Caco-2 (cell line): ENCODE measurements at regions not wholly inside any gene's neighbourhood (a gene's known extent, or its start where the extent isn't known, plus 50 kb on each side); places are given as distances from the start of the nearest gene placed in this dataset.

Source experiments
- BruUV-seq: library from RNA; stranded (reverse); fragments of 400-500 nt; replicated peaks from 2 replicates; lab custom pipeline; 2021; lab: Mats Ljungman, UMichigan
- CTCF ChIA-PET: fragments of 300-600 bp; sonication (Branson Sonifier 250); formaldehyde crosslinking; loops from one replicate; lab custom pipeline; 2022; ENCODE audit warnings: antibody characterized with exemption; lab: Charles Lee
- POLR2A ChIA-PET: fragments of 300-600 bp; sonication (Branson Sonifier 250); formaldehyde crosslinking; loops from one replicate; lab custom pipeline; 2022; ENCODE audit warnings: antibody characterized with exemption; lab: Charles Lee
- DNase-seq, 2 experiments: peaks; one replicate each; pipeline versions ENCODE4 v3.0.0 to v3.0.0-alpha.2; 2020 to 2022
- H3K27me3 ChIP-seq: replicated peaks from 2 replicates; pipeline ENCODE4 v1.6.0; 2011; ENCODE audit warnings: low read length; ENCODE audit not compliant: control insufficient read depth, insufficient read depth
- H3K36me3 ChIP-seq: 2 replicates; pipeline ENCODE4 v1.5.1; 2011; ENCODE audit warnings: low read length; ENCODE audit not compliant: control insufficient read depth, insufficient read depth
- H3K4me1 ChIP-seq: fragments of 250-450 bp; sonication (Bioruptor Pico); 2 replicates; pipeline ENCODE4 v1.5.1; 2020; ENCODE audit warnings: mild to moderate bottlenecking
- H3K4me3 ChIP-seq: 2 replicates; pipeline ENCODE4 v1.5.1; 2011; ENCODE audit warnings: low read depth, mild to moderate bottlenecking, control low read depth, low read length
- H3K9me3 ChIP-seq: fragments of 250-450 bp; sonication (Bioruptor Pico); 2 replicates; pipeline ENCODE4 v1.5.1; 2020; ENCODE audit warnings: mild to moderate bottlenecking, moderate library complexity
- H3K27ac Mint-ChIP-seq: one replicate; pipeline ENCODE4 v1.8.0; 2022; ENCODE audit warnings: mixed read lengths; ENCODE audit not compliant: unreplicated experiment
- H3K27me3 Mint-ChIP-seq: one replicate; pipeline ENCODE4 v1.8.0; 2022; ENCODE audit warnings: mixed read lengths; ENCODE audit not compliant: insufficient read depth, unreplicated experiment
- H3K36me3 Mint-ChIP-seq: one replicate; pipeline ENCODE4 v1.8.0; 2022; ENCODE audit warnings: mild to moderate bottlenecking, mixed read lengths; ENCODE audit not compliant: insufficient read depth, unreplicated experiment
- H3K4me1 Mint-ChIP-seq: one replicate; pipeline ENCODE4 v1.8.0; 2022; ENCODE audit warnings: low read depth, mixed read lengths; ENCODE audit not compliant: unreplicated experiment
- H3K4me3 Mint-ChIP-seq: one replicate; pipeline ENCODE4 v1.8.0; 2022; ENCODE audit warnings: mild to moderate bottlenecking, moderate library complexity, mixed read lengths; ENCODE audit not compliant: unreplicated experiment
- H3K9me3 Mint-ChIP-seq: one replicate; pipeline ENCODE4 v1.8.0; 2022; ENCODE audit warnings: mixed read lengths; ENCODE audit not compliant: unreplicated experiment
- intact Hi-C: fragments of 100-400 bp; cut with micrococcal nuclease; formaldehyde crosslinking; loops from one replicate; pipeline ENCODE4 v1.10.0; 2022; ENCODE audit not compliant: unreplicated experiment
- TF ChIP-seq, protein P1 (sequence below), 2 experiments: fragments of 200-600 bp in 1 of 2; IDR thresholded peaks; 1 replicate in 1 of 2; 2 replicates in 1 of 2; pipeline versions ENCODE4 v1.5.1 to v1.8.0; 2011 to 2022; ENCODE audit warnings: antibody characterized with exemption in 1 of 2, control low read depth in 1 of 2, inconsistent platforms in 1 of 2, low read depth in 1 of 2, low read length in 1 of 2, mild to moderate bottlenecking in 1 of 2, moderate library complexity in 1 of 2; ENCODE audit not compliant: insufficient read depth in 1 of 2, severe bottlenecking in 1 of 2, unreplicated experiment in 1 of 2

DNA sequence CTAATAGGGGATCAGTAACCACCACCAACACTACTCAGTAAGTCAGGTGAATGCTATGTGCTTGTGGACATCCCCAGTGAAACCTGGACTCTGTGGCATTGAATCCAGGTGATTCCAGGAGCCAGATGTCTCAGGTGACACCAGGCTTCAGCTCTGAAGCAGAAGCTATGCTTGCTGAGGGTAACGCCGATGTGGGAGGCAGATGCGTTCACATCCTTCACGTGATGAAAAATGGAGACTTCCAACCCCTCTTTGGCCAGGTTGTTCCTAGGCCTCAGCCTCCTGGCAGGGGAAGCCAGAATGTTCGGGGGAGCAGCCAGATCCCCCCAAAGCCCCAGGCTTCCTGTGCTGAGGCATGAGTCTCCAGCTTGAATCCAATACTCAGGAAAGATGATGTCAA lies 209.8 kb upstream of the PDE10A start:
- TF ChIP-seq, protein P1, sequence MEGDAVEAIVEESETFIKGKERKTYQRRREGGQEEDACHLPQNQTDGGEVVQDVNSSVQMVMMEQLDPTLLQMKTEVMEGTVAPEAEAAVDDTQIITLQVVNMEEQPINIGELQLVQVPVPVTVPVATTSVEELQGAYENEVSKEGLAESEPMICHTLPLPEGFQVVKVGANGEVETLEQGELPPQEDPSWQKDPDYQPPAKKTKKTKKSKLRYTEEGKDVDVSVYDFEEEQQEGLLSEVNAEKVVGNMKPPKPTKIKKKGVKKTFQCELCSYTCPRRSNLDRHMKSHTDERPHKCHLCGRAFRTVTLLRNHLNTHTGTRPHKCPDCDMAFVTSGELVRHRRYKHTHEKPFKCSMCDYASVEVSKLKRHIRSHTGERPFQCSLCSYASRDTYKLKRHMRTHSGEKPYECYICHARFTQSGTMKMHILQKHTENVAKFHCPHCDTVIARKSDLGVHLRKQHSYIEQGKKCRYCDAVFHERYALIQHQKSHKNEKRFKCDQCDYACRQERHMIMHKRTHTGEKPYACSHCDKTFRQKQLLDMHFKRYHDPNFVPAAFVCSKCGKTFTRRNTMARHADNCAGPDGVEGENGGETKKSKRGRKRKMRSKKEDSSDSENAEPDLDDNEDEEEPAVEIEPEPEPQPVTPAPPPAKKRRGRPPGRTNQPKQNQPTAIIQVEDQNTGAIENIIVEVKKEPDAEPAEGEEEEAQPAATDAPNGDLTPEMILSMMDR (IDR thresholded peaks at IDR 0.05; ENCODE audit: insufficient read depth in 1 of 2, low read depth in 1 of 2, low read length in 1 of 2, severe bottlenecking in 1 of 2, unreplicated experiment in 1 of 2): no peak
- no peaks in the 10 kb centered on the region for H3K4me1 Mint-ChIP-seq
- Histone ChIP-seq H3K9me3 (no peaks in the 10 kb centered on the region; the same call in 1 of the 2 replicates), H3K4me1 (no peaks in the 10 kb centered on the region), H3K27me3 (no peaks in the 10 kb centered on the region), H3K36me3 (no peaks in the 10 kb centered on the region), H3K4me3 (no peak overlapping the region)
- H3K27me3 Mint-ChIP-seq: peaks cover 22% of the 10 kb centered on the region
- intact Hi-C loops: no loop called here
- POLR2A ChIA-PET: no interaction called here
- H3K27ac Mint-ChIP-seq: no peak overlapping the region
- H3K4me3 Mint-ChIP-seq: no peak overlapping the region
- CTCF ChIA-PET: no interaction called here
- no TSS peak for BruUV-seq
- H3K36me3 Mint-ChIP-seq: no peaks in the 10 kb centered on the region
- no peak for DNase-seq
- H3K9me3 Mint-ChIP-seq: no peaks in the 10 kb centered on the region

DNA sequence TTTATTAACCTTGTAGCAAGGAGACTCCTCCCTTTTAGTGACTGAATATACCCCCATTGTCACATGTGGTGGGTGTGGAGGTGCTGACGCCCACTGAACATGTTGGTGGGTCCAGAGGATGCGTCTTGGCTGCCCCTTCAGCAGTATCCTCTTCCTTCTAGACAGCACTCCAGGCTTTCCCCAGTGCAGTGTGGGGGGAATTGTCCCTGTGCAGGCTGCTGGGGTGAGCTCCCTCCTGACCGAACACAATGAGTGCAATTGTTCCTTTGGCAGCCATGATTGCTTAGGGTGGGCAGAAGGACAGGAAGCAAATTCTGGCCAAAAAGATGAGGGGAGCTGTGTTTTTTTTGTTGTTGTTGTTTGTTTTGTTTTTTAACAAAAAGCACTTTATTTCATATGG lies 209.3 kb upstream of the PDE10A start:
- TF ChIP-seq, protein P1 (IDR thresholded peaks at IDR 0.05; ENCODE audit: insufficient read depth in 1 of 2, low read depth in 1 of 2, low read length in 1 of 2, severe bottlenecking in 1 of 2, unreplicated experiment in 1 of 2): no peak
- Histone ChIP-seq H3K27me3 (no peaks in the 10 kb centered on the region), H3K4me1 (no peaks in the 10 kb centered on the region), H3K9me3 (no peaks in the 10 kb centered on the region; the same call in 1 of the 2 replicates), H3K4me3 (no peak overlapping the region), H3K36me3 (no peaks in the 10 kb centered on the region)
- intact Hi-C loops: no loop called here
- no peaks in the 10 kb centered on the region for H3K4me1 Mint-ChIP-seq
- H3K9me3 Mint-ChIP-seq: no peaks in the 10 kb centered on the region
- H3K36me3 Mint-ChIP-seq: no peaks in the 10 kb centered on the region
- H3K27ac Mint-ChIP-seq: no peak overlapping the region
- no peak for DNase-seq
- no peak overlapping the region for H3K4me3 Mint-ChIP-seq
- H3K27me3 Mint-ChIP-seq: peaks cover 21% of the 10 kb centered on the region
- BruUV-seq: no TSS peak
- ChIA-PET CTCF (no interaction called here), POLR2A (interaction anchor here (0.6 kb wide), 1 partner anchor 599 kb away, joined by 4 read pairs; no protein-coding TSS in a partner anchor)

DNA sequence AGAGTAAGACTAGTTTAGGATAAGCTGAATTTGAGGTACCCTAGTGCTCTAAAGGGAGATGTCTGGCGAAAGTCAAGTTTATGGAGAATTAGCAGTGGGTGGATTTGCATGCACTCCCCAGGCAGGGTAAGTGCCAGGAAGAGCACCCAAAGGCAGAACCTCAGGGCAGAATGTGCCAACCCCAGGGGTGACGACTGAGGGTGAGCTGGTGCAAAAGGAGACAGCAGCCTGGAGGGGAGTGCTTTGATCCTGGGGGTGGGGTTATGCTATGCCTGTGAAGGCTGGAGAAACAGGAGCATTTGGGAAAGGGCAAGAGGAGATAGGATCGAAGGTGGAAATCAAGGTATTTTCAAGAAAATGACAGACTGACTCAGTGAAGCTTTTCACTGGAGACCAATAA lies 208.5 kb upstream of the PDE10A start:
- no peaks in the 10 kb centered on the region for H3K9me3 Mint-ChIP-seq
- DNase-seq: no peak
- H3K4me3 Mint-ChIP-seq: no peak overlapping the region
- no peaks in the 10 kb centered on the region for H3K36me3 ChIP-seq
- BruUV-seq: no TSS peak
- H3K27me3 Mint-ChIP-seq: peaks cover 20% of the 10 kb centered on the region
- no peak overlapping the region for H3K4me3 ChIP-seq
- H3K27ac Mint-ChIP-seq: no peak overlapping the region
- H3K36me3 Mint-ChIP-seq: no peaks in the 10 kb centered on the region
- H3K9me3 ChIP-seq: no peaks in the 10 kb centered on the region; the same call in 1 of the 2 replicates
- intact Hi-C loops: no loop called here
- H3K27me3 ChIP-seq: no peaks in the 10 kb centered on the region
- ChIA-PET POLR2A (interaction anchor here (0.6 kb wide), 1 partner anchor 598 kb away, joined by 4 read pairs; no protein-coding TSS in a partner anchor), CTCF (interaction anchor here (0.8 kb wide), 1 partner anchor 12 kb away, joined by 3 read pairs; no protein-coding TSS in a partner anchor)
- TF ChIP-seq, protein P1 (IDR thresholded peaks at IDR 0.05; ENCODE audit: insufficient read depth in 1 of 2, low read depth in 1 of 2, low read length in 1 of 2, severe bottlenecking in 1 of 2, unreplicated experiment in 1 of 2): no peak
- no peaks in the 10 kb centered on the region for H3K4me1 ChIP-seq
- H3K4me1 Mint-ChIP-seq: no peaks in the 10 kb centered on the region
